Astrocyte (in vitro differentiated cells and primary cell): ENCODE measurements at regions not wholly inside any gene's neighbourhood (a gene's known extent, or its start where the extent isn't known, plus 50 kb on each side); places are given as distances from the start of the nearest gene placed in this dataset.

Experiments used
- EZH2 ChIP-seq: IDR thresholded peaks from 2 replicates; pipeline ENCODE4 v1.6.1; 2012; ENCODE audit warnings: mild to moderate bottlenecking, low read length, inconsistent platforms; ENCODE audit not compliant: insufficient read depth
- TF ChIP-seq, protein P1 (sequence below): IDR thresholded peaks from 2 replicates; pipeline ENCODE4 v1.5.1; 2011; ENCODE audit warnings: low read depth, mild to moderate bottlenecking, inconsistent platforms, low read length, moderate library complexity; ENCODE audit not compliant: insufficient read depth

DNA sequence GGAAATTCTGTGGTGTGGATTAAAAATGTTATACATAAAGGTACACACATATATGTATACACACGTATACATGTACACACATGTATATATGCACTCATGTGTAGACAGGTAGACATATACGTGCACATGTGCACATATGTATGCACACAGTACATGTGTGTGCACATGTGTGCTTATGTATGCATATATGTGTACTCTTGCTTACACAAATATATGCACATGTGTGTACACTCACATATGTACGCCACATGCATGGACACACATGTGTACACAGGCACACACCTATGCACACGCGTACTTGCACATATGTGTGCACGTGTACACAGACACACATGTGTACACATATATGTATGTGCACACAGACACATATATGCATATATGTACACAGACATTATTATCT lies 142.8 kb upstream of the SALL3 start:
- TF ChIP-seq EZH2, result no peak
- TF ChIP-seq, protein P1, sequence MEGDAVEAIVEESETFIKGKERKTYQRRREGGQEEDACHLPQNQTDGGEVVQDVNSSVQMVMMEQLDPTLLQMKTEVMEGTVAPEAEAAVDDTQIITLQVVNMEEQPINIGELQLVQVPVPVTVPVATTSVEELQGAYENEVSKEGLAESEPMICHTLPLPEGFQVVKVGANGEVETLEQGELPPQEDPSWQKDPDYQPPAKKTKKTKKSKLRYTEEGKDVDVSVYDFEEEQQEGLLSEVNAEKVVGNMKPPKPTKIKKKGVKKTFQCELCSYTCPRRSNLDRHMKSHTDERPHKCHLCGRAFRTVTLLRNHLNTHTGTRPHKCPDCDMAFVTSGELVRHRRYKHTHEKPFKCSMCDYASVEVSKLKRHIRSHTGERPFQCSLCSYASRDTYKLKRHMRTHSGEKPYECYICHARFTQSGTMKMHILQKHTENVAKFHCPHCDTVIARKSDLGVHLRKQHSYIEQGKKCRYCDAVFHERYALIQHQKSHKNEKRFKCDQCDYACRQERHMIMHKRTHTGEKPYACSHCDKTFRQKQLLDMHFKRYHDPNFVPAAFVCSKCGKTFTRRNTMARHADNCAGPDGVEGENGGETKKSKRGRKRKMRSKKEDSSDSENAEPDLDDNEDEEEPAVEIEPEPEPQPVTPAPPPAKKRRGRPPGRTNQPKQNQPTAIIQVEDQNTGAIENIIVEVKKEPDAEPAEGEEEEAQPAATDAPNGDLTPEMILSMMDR, result no peak
